HG03066 (cell line): ENCODE measurements at regions not wholly inside any gene's neighbourhood (a gene's known extent, or its start where the extent isn't known, plus 50 kb on each side); places are given as distances from the start of the nearest gene placed in this dataset.

Source experiments
- ATAC-seq: cut with Tn5 transposase; IDR thresholded peaks from one replicate; pipeline ENCODE4 v1.9.1; 2021; ENCODE audit warnings: low read depth; ENCODE audit not compliant: unreplicated experiment

GRCh38 chr18:28647961-28648360 lies 471.0 kb upstream of the CDH2 start:
- no peak for ATAC-seq

GRCh38 chr18:28637897-28638296 lies 461.0 kb upstream of the CDH2 start:
- no peak for ATAC-seq

DNA sequence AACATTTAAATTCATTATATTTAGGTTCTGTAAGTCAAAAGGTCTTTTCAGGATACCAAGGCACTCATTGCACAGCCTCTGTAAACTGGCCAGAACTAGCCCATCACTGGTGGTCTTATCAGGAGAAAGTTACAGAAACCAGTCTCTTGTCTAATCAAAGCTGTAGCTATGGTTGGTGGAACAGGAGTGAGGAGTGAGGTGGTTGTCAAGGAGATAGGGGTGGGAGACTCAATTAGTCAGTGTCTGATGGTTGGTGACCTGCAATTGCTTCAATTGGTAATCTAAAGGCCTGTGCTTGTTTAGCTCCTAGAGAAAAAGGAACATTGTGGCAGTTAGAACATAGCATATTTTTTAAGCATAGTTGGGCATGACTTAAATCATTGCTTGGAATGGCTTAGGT lies 458.6 kb upstream of the CDH2 start:
- ATAC-seq, result no peak

- no peak for ATAC-seq
Measured at GRCh38 chr18:28626756-28627155, 449.8 kb upstream of the CDH2 start.

- ATAC-seq, result no peak
Measured at GRCh38 chr18:28607991-28608390, 431.1 kb upstream of the CDH2 start.

GRCh38 chr18:28606686-28607085 lies 429.8 kb upstream of the CDH2 start:
- no peak for ATAC-seq

DNA sequence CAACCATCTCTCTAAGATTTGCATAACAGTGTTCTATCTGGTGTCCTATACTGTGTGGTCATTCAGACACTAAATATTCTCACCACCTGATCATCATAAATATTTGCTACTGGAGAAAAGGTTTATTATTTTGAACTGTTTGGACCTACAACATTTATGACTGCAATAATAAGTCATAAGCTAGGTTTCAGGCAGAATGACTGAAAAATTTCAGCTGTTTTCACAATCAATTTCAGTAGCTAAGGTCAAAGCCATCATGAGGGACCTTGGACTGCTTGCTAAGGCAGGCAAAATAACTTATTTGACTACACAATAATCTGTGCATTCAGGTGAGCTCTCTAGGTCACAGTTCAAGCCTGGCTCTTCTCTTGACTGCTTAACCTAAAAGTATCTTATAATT lies 425.5 kb upstream of the CDH2 start:
- ATAC-seq, result no peak

DNA sequence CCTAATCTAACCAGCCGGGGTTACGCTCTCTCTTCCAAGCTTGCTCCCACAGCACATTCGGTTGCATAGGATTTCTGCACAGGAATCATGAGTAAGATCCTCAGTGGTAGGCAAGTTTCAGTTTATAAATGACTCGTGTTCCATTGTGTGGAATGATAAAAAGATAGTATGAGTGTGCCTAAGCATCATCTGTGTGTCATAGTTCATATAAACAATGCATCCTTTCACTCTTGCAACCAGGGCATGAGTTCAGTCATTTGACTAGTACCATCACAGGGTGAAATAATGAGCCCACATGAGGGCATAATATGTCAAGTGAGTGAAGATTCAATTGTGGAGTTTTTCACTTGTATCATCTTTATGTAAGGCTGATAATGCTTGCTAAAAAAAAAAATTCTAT lies 417.1 kb upstream of the CDH2 start:
- no peak for ATAC-seq

DNA sequence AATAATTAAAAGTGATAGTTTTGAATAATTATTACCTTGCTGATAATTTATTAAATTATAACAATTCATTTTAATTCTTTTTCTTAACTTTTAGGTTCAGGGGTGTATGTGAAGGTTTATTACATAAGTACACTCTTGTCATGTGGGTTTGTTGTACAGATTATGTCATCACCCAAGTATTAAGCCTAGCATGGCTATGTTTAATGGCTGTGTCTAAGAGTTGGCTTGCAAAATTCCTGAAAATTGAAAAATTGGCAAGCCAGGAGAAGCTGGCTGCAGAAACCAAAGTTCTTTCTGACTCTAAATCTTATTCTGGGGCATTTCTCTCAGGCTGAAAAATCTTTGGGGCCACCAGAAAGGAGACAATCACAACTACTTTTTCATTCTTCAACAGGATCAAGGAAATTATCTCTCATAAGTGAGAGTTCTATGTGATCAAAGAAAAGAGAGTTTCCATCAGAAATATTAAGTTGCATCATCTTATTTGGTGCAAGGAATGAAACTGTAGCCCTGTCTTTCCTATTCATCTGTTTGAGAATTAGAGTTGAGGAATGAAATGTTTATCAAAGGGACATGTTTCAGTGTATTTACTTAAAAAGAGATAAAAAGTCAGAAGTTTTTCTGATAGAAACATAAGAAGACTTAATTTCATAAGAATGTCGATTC lies 412.1 kb upstream of the CDH2 start:
- ATAC-seq, result no peak

- no peak for ATAC-seq
Measured at GRCh38 chr18:28584731-28585130, 407.8 kb upstream of the CDH2 start.

- ATAC-seq, result no peak
Measured at GRCh38 chr18:28582724-28583123, 405.8 kb upstream of the CDH2 start.

DNA sequence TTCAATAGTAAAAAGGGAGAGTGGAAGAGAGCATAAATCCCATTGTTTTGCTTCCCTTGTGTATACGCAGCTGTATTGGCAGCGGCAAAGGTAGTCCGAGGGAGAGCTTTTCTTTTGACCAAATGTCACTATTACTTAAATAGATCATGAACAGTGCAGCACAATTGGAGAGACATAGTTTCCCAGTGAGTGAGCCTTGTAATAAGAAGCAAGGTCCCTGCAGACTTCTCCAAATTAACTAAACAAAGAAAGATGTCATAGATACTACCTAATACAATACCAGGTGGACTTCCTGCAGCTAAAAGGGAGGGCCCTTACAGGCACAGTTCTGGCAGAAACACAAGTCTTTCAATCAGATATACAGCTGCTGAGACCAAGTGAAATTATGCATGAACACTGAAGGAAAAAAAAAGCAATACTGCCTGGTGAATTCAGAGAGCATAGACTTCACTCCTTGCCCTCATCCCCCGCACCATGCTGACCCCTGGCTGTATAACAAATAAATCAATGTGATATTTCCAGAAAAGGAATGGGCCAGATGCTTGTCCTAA lies 404.7 kb upstream of the CDH2 start:
- no peak for ATAC-seq

DNA sequence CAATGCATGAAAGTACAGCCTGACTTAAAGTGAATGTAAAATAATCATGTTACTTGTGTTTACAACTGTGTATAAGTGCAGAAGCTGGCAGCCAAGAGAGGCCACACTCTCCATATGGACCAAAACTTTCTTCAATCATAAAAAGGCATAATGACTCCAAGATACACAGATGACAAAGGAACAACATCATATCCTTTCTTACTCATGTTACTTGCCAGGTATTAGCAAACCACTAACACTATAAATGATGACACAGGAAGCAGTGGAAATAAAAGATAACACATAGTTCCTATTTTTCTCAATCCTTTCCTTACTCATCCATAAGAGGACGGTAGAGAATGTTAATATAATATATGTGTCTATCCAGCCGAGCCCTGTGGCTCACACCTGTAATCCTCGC lies 400.0 kb upstream of the CDH2 start:
- no peak for ATAC-seq

DNA sequence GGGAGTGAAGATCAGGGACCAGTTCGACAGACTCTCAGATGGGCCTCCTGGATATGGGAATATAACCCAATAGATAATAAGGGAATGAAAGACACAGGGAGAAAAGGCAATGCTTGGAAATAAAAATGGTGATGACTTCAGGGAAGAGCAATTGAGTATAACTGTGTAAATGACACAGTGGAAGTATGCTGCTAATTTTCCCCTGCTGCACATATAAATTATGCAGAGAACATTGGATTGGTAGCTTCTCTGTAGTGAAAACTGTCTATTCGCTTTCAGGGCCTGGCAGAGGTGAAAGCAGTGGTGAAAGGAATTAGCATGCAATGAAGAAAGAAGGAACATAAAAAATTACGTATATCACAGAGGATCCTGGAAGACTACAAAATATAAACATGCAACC lies 398.2 kb upstream of the CDH2 start:
- ATAC-seq, result no peak

GRCh38 chr18:28574175-28574574 lies 397.2 kb upstream of the CDH2 start:
- no peak for ATAC-seq

DNA sequence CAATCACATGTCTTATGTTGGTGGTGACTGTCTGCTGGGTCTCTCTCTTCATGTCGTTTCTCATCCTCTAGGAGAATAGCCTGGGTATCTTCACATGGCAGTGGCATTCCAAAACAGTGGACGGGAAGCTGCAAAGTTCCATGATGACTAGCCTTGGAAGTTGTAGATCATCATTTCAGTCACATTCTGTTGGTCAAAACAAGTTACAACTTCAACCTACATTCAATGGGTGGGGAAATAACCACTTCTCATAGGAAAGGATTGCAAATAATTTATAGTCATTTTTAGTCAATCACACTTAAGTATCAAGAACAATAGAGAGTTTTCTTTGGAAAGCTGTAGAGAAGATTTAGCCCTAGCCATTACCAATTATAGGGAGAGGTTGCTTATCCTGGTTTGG lies 395.0 kb upstream of the CDH2 start:
- no peak for ATAC-seq

- no peak for ATAC-seq
Measured at GRCh38 chr18:28560331-28560730, 383.4 kb upstream of the CDH2 start.

DNA sequence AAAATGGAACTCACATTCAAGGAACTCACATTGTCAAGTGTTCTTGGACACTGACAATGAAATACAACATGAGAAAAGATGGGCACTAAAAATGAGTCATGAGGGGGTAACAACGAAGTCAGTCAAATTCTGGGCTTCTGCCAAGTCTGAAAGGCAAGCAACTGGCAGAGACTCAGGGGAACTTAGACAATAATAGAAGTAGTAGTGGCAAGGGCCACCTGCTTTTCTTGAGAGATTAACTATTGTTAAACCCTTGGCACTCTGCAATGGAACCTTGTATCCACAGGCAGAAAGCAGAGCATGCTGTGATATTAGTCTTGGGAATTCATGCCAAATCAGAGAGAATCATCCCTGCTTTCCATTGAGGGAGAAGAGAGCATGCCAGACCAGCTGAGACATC lies 382.6 kb upstream of the CDH2 start:
- no peak for ATAC-seq

- ATAC-seq, result no peak
Measured at GRCh38 chr18:28541934-28542333, 365.0 kb upstream of the CDH2 start.

GRCh38 chr18:28541276-28541930 lies 364.5 kb upstream of the CDH2 start:
- no peak for ATAC-seq

DNA sequence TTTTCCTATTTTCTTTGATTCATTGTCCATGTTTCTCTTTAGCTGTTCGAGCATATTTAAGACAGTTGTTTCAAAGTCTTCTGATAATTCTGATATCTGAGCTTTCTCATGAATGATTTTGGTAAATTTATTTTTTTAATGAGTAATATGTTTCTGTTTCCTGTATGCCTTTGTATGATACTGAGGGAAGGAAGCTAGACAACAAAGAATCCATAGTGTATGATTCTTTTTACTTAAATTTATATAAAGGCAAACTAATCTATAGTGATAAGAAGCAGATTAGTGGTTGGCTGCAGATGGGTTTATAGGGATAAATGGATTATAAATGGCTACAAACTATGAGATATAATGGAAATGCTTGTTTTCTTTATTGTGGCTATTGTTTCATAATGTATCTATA lies 352.7 kb upstream of the CDH2 start:
- ATAC-seq, result no peak

GRCh38 chr18:28526196-28526595 lies 349.3 kb upstream of the CDH2 start:
- no peak for ATAC-seq
